ENCODE measurements at regions not wholly inside any gene's neighbourhood (a gene's known extent, or its start where the extent isn't known, plus 50 kb on each side); places are given as distances from the start of the nearest gene placed in this dataset.
"Not testable (repeated sequence)": the region's sequence is repeated elsewhere in the genome, so short reads cannot be mapped to it uniquely, and the experiment has no call there.

GRCh38 chr12:46546634-46547273, 174.2 kb upstream of the SLC38A2 start:
- peak in 1 of 5 donors; percentile 81 for DNase-seq

- DNase-seq: not testable (repeated sequence)
These were observed 170.8 kb upstream of the SLC38A2 start for GRCh38 chr12:46543378-46543795.

GRCh38 chr12:46538976-46539375, 166.4 kb upstream of the SLC38A2 start:
- DNase-seq: no peak

DNA sequence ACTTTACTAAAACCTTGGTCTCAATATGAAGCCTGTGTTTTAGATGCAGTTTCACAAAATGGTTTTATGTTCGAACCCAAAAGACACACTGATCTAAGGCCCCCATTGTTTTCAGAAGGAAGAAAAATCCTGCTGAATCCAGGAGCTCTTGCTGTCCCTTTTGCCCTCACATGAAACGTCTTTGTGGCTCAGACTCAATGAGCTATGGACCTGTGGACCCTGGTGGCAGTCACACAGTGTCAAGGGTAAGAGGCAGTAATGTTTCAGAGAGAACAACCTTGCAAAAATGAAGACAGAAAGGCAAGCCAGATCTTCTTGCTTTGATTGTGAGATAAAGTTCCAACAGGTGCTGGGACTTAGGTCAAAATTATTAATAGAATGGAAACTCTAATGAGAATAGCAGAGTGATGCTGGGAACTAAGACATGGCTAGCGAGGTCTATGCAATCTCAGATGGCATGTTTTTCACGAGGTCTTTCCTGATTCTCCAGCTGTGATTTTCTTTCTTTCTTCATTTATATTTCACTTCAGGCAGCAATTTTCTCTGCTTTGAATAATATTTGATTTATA, 164.9 kb upstream of the SLC38A2 start:
- no peak for DNase-seq

DNA sequence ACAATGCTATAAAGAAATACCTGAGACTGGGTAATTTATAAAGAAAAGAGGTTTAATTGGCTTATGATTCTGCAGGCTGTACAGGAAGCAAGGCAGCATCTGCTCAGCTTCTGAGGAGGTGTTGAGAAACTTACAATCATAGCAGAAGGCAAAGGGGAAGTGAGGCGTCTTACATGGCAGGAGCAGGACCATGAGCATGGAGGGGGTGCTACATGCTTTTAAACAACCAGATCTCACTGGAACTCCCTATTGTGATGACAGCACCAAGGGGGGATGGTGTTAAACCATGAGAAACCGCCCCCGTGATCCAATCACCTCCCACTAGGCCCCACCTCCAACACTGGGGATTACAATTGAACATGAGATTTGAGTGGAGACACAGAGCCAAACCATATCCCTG, 163.7 kb upstream of the SLC38A2 start:
- not testable (repeated sequence) for DNase-seq

GRCh38 chr12:46535907-46536306, 163.3 kb upstream of the SLC38A2 start:
- DNase-seq: no peak

- no peak for DNase-seq
These were observed 162.8 kb upstream of the SLC38A2 start for GRCh38 chr12:46535376-46535775.

GRCh38 chr12:46534327-46534840, 161.8 kb upstream of the SLC38A2 start:
- no peak for DNase-seq

DNA sequence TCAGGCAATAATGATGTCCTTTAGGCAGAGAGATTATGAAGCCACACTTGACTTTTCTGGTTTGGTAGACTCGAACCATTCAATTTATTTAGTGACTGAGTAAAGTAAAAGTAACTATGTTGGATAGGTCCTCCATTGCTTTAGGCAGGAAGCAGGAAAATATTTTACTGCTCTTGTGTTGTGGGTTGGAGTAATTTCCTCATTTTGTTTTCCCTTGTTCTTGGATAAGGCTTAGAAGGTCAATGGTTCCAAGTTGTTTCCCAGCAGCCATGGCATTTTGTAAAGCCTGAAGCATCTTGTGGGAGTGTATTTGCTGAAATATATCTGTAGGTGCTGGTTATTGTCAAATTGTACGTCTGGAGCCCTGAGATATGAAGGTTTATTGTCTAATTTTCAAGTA, 161.2 kb upstream of the SLC38A2 start:
- DNase-seq: no peak

- DNase-seq: no peak
These were observed 159.2 kb upstream of the SLC38A2 start for GRCh38 chr12:46531804-46532203.

GRCh38 chr12:46531059-46531785, 158.6 kb upstream of the SLC38A2 start:
- no peak for DNase-seq

DNA sequence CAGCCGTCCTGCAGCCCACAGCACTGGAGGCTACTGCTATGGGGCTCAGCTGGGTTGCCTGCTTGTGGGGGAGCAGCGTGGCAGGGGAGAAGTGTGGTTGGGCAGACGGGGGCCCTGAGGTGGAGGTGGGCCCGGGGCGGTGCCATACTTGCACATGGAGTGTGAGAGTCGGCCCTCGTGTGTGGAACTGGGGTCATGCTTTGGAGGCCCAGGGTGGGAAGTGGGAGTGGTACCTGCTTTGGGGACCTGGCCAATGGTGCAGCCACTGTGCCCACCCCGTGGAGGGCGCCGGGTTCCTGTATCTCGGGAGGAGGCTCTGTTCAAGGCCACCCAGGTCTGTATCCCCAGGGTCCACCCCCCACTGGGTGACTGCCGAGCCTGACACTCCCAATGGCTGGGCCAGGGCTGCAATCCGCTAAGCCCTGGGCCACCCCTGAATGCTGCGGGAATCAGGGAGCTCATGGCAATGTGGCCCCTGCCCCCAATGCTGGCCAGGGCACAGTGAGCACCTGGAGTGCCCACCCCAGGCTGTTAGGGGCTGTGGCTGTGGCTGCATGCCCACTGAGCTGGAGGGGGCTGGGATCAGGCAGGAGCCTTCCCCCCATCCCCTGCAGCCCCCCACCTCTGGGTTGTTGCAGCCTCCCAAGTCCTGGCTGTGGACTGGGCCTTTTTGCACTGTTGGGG, 157.9 kb upstream of the SLC38A2 start:
- no peak for DNase-seq

GRCh38 chr12:46526233-46526632, 153.7 kb upstream of the SLC38A2 start:
- no peak for DNase-seq

GRCh38 chr12:46524778-46525177, 152.2 kb upstream of the SLC38A2 start:
- no peak for DNase-seq

DNA sequence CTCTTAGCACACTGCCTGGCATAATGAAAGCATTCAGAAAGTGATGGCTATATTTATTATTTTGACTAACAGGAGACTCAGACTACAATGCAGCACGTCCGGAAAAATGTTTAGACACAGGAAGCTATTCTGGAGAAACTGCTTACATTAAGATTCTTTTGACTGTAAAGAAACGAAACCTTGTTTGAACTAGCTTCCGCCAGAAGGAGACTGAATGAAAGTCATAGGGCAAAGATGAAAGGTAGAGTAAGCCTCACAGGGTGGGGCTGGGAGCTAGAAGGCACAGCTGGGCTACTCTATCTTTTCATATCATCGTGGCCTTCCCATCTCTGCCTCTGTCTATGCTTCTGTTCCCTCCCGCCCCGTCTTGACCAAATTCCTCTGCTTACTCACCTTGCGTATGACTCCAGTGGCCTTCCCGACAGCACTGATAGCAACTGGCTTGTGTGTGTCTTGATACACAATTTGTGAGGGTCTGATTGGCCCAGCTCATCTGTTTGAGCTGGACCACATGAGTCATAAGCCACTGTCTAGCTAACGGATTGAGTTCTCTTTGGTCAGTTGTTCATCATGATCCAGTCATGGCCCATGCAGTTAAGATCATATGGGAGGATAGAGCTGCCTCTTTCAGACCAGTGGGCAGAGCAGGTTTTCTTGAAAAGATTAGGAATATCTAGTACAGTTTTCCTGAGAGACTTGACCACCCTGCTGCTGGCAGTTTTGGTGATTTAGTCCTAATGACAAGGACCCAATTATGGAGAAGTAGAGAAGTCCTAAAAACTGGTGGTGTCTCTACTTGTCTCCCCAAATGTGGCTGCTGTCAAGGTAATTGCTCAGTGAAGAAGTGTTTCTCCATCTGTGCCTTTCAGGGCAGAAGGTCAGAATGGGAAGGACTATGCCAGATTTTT, 151.5 kb upstream of the SLC38A2 start:
- peak in 3 of 5 donors; percentile 15 to 90 (median 21) for DNase-seq

DNA sequence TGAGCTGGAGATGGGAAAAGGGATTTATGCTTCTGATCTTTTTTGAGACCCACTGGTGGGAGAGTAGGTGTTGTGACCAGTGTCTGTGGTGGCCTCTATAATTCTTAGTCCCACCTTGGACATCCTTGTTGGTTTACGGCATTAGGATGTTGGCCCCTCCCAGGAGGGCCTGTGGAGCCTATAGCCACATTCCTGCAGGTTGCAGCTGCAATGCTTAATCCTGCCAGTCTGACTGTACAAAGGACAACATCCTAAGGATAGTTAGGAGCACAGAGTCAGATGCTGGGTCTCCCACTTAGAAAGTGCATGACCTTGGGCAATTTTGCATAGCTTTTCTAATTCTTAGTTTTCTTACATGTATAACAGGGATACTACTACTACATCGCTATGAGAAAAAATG, 150.9 kb upstream of the SLC38A2 start:
- no peak for DNase-seq

DNA sequence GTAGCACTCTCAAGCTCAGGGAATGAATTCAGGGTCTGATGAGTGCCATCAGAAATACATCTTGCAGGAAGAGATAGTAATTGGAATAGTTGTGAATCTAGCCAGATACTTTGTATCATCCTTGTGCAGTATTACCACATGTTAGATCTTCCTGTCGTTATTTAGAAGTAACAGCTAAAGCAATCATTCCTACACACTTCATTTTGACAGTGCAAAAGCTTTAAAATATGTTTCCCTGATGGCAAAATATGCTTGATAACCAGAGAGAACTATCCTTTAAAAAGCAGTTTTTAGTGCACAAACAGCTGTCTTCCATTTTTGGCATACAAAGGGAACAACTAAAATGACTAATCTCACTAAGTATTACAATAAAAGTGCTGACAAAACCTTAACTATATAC, 149.5 kb upstream of the SLC38A2 start:
- DNase-seq: no peak

- DNase-seq: no peak
These were observed 148.6 kb upstream of the SLC38A2 start for GRCh38 chr12:46521145-46521544.

GRCh38 chr12:46519407-46519806, 146.8 kb upstream of the SLC38A2 start:
- DNase-seq: no peak

GRCh38 chr12:46518729-46519128, 146.2 kb upstream of the SLC38A2 start:
- DNase-seq: no peak

GRCh38 chr12:46518169-46518568, 145.6 kb upstream of the SLC38A2 start:
- DNase-seq: no peak

- DNase-seq: no peak
These were observed 145.0 kb upstream of the SLC38A2 start for GRCh38 chr12:46517579-46517962.
